ENCODE measurements at regions not wholly inside any gene's neighbourhood (a gene's known extent, or its start where the extent isn't known, plus 50 kb on each side); places are given as distances from the start of the nearest gene placed in this dataset.

DNA sequence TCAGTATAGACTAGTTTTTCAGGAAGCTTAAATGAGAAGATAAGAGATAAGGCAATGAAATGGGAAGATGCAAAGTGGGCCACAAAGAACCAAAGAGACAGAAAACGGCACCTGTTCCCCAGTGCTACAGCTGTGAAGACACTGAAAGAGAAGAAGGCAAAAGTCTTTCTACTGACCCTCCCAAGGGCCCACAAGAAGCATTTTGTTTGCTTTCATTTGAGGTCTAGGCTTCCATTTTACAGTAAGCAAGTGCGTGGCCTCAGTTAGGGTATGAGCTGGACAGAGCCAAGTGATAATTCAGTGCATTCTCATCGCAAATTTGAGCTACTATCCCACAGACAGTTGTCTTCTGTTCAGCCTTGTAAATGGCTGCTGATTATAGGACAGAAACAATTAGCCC, 53.4 kb upstream of the STK17B start:
- Histone ChIP-seq H3K27me3 (ENCODE audit: insufficient read depth, low read length) (no peaks in the 10 kb centered on the region), H3K4me3 (ENCODE audit: low read depth, low read length) (no peak overlapping the region), H3K4me1 (ENCODE audit: control insufficient read depth, insufficient read depth, low read length, unreplicated experiment) (peaks cover 20% of the 10 kb centered on the region), H3K27ac (ENCODE audit: low read depth, low read length) (no peak overlapping the region), H3K36me3 (ENCODE audit: insufficient read depth, low read length) (no peaks in the 10 kb centered on the region), H2AFZ (ENCODE audit: low read length, unreplicated experiment) (no peak overlapping the region), H3K79me2 (ENCODE audit: control insufficient read depth, insufficient read depth, low read length, unreplicated experiment) (no peaks in the 10 kb centered on the region)

DNA sequence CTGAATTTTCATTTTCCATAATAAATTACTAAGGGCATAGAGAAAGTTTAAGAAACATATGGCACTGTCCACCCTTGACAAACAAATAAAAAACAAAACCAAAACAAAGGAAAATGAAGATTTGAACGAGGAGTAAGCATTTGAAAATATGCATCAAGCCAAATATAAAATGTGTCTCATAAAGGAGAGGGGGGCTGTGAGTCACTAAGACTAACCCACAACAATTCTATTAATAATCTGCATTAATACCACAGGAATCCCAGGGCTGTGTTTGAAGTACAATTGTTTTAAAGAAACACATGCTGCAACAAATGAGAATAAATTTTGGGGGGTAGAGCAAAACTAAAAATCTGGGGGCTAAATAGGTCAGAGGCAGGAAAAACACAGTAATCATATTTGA, 53.8 kb upstream of the STK17B start:
- Histone ChIP-seq H3K4me3 (ENCODE audit: low read depth, low read length) (no peak overlapping the region), H3K27me3 (ENCODE audit: insufficient read depth, low read length) (no peaks in the 10 kb centered on the region), H3K27ac (ENCODE audit: low read depth, low read length) (no peak overlapping the region), H2AFZ (ENCODE audit: low read length, unreplicated experiment) (no peak overlapping the region), H3K79me2 (ENCODE audit: control insufficient read depth, insufficient read depth, low read length, unreplicated experiment) (no peaks in the 10 kb centered on the region), H3K36me3 (ENCODE audit: insufficient read depth, low read length) (no peaks in the 10 kb centered on the region), H3K4me1 (ENCODE audit: control insufficient read depth, insufficient read depth, low read length, unreplicated experiment) (peaks cover 20% of the 10 kb centered on the region)

DNA sequence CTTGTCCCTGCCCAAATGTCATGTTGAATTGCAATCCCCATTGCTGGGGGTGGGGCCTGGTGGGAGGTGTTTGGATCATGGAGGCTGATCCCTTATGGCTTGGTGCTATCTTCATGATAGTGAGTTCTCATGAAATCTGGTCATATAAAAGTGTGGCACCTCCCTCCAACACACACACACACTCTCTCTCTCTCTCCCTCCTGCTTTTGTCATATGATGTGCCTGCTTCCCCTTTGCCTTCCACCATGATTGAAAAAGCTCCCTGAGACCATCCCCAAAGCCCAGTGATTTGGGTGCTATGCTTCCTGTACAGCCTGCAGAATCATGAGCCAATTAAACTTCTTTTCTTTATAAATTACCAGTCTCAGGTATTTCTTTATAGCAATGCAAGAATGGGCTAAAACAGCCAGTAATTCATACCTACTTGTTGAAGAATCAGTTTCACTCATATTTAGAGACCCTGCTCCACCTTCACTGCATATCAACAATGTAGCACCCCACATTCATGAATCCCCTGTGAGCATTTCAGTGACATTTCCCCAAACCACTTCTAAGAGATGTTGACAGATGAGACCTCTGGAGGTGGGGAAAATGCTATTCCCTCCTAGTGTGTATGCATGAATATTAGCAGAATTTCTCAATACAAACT, 54.8 kb upstream of the STK17B start:
- H3K36me3 ChIP-seq (ENCODE audit: insufficient read depth, low read length): no peaks in the 10 kb centered on the region
- peaks cover 20% of the 10 kb centered on the region for H3K4me1 ChIP-seq (ENCODE audit: control insufficient read depth, insufficient read depth, low read length, unreplicated experiment)
- no peaks in the 10 kb centered on the region for H3K79me2 ChIP-seq (ENCODE audit: control insufficient read depth, insufficient read depth, low read length, unreplicated experiment)
- no peak overlapping the region for H3K27ac ChIP-seq (ENCODE audit: low read depth, low read length)
- H2AFZ ChIP-seq (ENCODE audit: low read length, unreplicated experiment): no peak overlapping the region
- H3K27me3 ChIP-seq (ENCODE audit: insufficient read depth, low read length): no peaks in the 10 kb centered on the region
- no peak overlapping the region for H3K4me3 ChIP-seq (ENCODE audit: low read depth, low read length)

DNA sequence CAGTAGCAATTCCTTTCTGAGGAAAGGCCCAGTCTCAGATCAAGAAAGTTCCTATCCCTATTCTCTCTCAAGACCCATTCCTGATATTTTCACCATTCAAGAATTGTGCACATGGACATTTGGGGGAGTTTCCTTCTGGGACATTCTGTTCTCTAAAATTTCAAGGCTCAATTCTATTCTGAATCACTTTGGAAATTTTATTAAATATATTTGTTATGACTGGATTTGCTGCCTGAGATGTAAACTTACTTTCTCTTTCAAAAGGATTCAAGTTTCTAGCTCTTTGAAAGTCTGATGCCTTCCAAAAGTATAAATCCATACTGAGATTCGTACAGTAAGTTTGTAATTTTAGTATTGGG, 55.3 kb upstream of the STK17B start:
- no peak overlapping the region for H3K4me3 ChIP-seq (ENCODE audit: low read depth, low read length)

DNA sequence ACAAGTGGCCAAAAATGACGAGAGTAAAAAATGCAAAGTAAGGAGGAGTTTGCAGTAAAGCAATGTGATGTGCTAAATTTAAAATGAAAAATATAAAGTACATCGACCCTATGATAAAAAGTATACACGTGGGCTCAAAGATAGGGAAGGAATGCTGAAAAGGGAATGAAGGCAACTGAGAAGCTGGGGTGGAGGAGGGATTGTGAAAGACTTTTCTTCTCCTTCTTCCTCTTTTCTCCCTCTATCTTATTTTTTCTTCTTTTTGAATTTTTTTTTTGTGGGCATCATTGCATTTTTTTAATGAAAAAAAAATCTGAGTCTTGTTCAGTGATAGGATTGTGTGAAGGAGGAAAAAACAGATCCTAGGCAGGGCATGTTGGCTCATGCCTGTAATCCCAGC, 57.6 kb upstream of the STK17B start:
- Histone ChIP-seq H3K27ac (ENCODE audit: low read depth, low read length) (no peak overlapping the region), H2AFZ (ENCODE audit: low read length, unreplicated experiment) (no peak overlapping the region), H3K27me3 (ENCODE audit: insufficient read depth, low read length) (no peaks in the 10 kb centered on the region)

More for the DNA sequence above, 55.3 kb upstream of the STK17B start:
- Histone ChIP-seq H3K27me3 (ENCODE audit: insufficient read depth, low read length) (no peaks in the 10 kb centered on the region), H2AFZ (ENCODE audit: low read length, unreplicated experiment) (no peak overlapping the region), H3K27ac (ENCODE audit: low read depth, low read length) (no peak overlapping the region), H3K79me2 (ENCODE audit: control insufficient read depth, insufficient read depth, low read length, unreplicated experiment) (no peaks in the 10 kb centered on the region), H3K4me1 (ENCODE audit: control insufficient read depth, insufficient read depth, low read length, unreplicated experiment) (peaks cover 20% of the 10 kb centered on the region), H3K36me3 (ENCODE audit: insufficient read depth, low read length) (no peaks in the 10 kb centered on the region)

DNA sequence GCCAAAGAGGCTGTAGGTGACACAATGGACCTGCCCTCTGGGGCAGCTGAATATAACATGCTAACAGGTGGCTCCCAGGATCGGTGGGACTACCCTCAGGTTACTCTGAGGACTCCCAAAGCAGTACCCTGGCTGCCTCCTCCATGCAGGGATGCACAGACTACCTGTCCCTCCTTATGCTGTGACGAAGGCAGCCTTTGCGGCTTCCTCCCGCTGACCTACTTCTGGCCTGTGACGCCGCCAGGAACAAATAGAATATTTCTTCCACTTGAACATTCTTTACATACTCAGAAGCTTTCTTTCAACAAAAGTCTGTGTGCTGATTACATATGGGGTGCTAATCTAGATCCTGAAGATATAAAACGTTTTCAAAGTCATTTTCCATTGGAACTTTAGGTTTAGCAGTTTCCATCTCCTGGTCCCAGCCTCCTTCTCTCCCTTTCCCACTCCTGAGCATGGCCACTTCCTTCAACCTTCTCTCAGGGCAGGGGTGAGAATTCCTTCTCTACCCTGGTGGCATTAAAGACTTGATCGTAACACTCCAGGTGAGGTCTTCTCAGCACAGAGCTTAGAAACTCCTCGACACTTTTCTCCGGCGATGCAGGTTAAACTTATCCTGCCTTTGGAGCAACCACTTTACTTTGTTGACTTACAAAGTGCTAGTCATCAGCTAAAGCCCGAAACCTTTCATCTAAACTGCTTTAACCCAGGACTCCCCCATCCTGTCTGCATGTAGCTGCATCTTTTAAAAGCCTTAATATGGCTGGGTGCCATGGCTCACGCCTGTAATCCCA, 58.9 kb upstream of the STK17B start:
- Histone ChIP-seq H2AFZ (ENCODE audit: low read length, unreplicated experiment) (no peak overlapping the region), H3K27me3 (ENCODE audit: insufficient read depth, low read length) (no peaks in the 10 kb centered on the region), H3K27ac (ENCODE audit: low read depth, low read length) (no peak overlapping the region), H3K36me3 (ENCODE audit: insufficient read depth, low read length) (no peaks in the 10 kb centered on the region), H3K79me2 (ENCODE audit: control insufficient read depth, insufficient read depth, low read length, unreplicated experiment) (no peaks in the 10 kb centered on the region), H3K4me3 (ENCODE audit: low read depth, low read length) (no peak overlapping the region), H3K4me1 (ENCODE audit: control insufficient read depth, insufficient read depth, low read length, unreplicated experiment) (peaks cover 40% of the 10 kb centered on the region)

More for the DNA sequence above, 57.6 kb upstream of the STK17B start:
- H3K36me3 ChIP-seq (ENCODE audit: insufficient read depth, low read length): no peaks in the 10 kb centered on the region
- H3K4me3 ChIP-seq (ENCODE audit: low read depth, low read length): no peak overlapping the region
- no peaks in the 10 kb centered on the region for H3K79me2 ChIP-seq (ENCODE audit: control insufficient read depth, insufficient read depth, low read length, unreplicated experiment)
- peaks cover 40% of the 10 kb centered on the region for H3K4me1 ChIP-seq (ENCODE audit: control insufficient read depth, insufficient read depth, low read length, unreplicated experiment)

DNA sequence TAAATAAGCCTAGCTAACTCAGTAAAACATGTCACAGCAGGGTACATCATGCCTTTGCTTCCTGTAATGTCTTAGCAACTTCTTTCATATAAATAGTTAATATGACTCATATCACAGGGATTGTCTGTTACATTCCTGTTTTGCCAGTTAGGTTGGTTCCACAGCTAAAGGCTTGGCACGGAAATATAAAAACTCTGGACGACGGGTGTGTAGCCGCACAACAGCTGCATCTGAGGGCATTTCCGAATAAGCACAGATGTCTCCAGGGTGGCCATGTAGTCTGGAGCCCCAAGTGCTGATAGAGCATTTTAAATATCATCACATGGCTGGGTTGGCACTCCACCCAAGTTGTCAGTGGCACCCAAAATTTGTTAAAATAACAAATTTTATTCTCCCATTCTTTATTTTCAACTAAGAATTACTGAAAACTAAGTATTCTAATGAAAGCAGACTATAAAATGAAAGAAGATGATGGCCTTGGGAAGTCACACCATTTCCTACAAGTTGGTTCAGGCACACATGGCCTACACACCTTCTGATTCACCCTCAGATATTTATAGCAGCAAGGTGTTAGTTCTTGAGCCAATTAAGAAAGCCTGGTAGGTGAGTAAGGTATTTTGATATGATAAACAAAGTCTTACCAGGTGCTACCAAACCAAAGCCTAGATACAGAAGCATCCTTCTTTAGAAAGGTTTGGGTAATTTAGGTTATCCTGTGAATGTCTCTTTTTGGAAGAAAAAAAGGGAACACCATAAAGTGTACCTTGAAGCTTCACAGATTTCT, 61.8 kb upstream of the STK17B start:
- no peaks in the 10 kb centered on the region for H3K36me3 ChIP-seq (ENCODE audit: insufficient read depth, low read length)
- H3K27ac ChIP-seq (ENCODE audit: low read depth, low read length): peak overlapping the region; percentile 92
- H3K79me2 ChIP-seq (ENCODE audit: control insufficient read depth, insufficient read depth, low read length, unreplicated experiment): no peaks in the 10 kb centered on the region
- H3K27me3 ChIP-seq (ENCODE audit: insufficient read depth, low read length): no peaks in the 10 kb centered on the region
- peaks cover 26% of the 10 kb centered on the region for H3K4me1 ChIP-seq (ENCODE audit: control insufficient read depth, insufficient read depth, low read length, unreplicated experiment)
- H3K4me3 ChIP-seq (ENCODE audit: low read depth, low read length): peak overlapping the region; percentile 42; the same call in 1 of the 2 replicates
- peak overlapping the region; percentile 75 for H2AFZ ChIP-seq (ENCODE audit: low read length, unreplicated experiment)

DNA sequence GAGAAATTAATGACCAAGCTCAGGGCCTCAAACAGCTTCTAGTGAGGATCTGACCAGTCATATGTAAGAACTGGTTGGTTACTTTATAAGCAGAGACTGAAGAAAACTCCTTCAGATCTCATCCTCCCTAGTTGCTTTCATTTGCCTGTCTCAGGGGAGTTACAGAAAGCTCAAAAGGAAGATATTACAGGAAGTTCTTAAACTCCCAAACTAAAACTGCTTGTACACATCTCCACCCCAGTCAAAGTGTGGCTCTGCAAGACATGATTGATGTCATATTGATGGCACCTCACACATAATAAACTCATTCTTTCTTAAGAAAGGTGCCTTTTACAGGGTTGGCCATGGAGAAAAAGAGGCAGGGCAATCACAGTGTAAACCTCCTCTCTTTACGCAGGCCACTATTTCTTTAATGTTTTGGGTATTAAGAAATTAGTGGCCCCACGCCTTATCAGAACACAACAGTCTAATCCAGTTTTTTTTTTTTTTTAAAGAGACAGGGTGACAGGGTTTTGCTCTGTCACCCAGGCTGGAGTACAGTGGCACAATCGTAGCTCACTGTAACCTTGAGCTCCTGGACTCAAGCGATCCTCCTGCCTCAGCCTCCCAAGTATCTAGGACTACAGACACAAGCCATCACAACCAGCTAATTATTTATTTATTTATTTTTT, 62.6 kb upstream of the STK17B start:
- peak overlapping the region; percentile 26 for H2AFZ ChIP-seq (ENCODE audit: low read length, unreplicated experiment)
- H3K27me3 ChIP-seq (ENCODE audit: insufficient read depth, low read length): no peaks in the 10 kb centered on the region
- no peaks in the 10 kb centered on the region for H3K36me3 ChIP-seq (ENCODE audit: insufficient read depth, low read length)
- H3K79me2 ChIP-seq (ENCODE audit: control insufficient read depth, insufficient read depth, low read length, unreplicated experiment): no peaks in the 10 kb centered on the region
- peak overlapping the region; percentile 92 for H3K27ac ChIP-seq (ENCODE audit: low read depth, low read length)
- H3K4me3 ChIP-seq (ENCODE audit: low read depth, low read length): peak overlapping the region; percentile 38; the same call in 1 of the 2 replicates
- peaks cover 32% of the 10 kb centered on the region for H3K4me1 ChIP-seq (ENCODE audit: control insufficient read depth, insufficient read depth, low read length, unreplicated experiment)

DNA sequence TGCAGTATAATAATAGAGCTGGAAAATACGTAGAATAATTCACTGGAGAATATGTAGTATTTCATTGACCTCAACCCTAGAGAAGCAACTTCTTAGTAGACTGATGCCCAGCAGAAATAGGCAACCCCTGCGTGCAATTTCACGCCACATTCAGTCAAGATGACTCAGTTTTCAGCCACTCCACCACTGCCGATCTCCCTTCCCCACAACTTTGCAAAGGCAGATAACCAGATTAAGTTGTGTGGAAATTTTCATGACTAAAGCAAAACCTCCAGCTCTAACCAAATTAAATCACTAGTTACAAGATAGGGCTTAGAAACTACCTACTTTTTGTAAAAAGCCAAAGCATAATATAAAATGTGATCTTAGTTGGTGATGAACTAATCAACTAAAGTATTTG, 63.3 kb upstream of the STK17B start:
- H3K27ac ChIP-seq (ENCODE audit: low read depth, low read length): peak overlapping the region; percentile 92; the same call in 1 of the 2 replicates
- H2AFZ ChIP-seq (ENCODE audit: low read length, unreplicated experiment): no peak overlapping the region
- H3K4me3 ChIP-seq (ENCODE audit: low read depth, low read length): no peak overlapping the region

DNA sequence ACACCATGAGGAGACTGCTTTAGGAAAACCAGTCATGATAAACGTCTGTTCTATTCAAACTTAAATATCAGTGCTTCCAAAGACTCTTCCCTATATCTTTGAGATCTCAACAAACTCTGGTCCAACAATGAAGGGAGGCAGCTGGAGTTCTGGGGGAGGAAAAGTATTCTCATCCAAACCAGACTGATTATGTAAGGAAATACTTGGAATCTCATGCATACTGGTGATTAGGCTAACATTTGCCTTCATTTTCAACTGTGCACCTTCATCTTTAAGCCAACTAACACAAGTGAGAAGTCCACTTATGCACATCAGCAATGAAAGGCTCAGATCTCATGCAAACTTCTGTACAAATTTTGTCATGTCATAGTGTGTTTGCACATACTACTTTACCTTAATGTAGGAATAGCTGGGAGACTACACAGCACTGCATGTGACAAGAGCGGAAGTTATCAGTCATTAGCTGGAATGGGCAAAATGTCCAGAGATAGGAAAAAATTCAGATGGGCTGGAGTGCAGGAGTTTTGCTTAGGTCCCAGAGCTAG, 67.5 kb upstream of the STK17B start:
- Histone ChIP-seq H3K36me3 (ENCODE audit: insufficient read depth, low read length) (no peaks in the 10 kb centered on the region), H3K4me3 (ENCODE audit: low read depth, low read length) (no peak overlapping the region), H3K79me2 (ENCODE audit: control insufficient read depth, insufficient read depth, low read length, unreplicated experiment) (no peaks in the 10 kb centered on the region), H3K4me1 (ENCODE audit: control insufficient read depth, insufficient read depth, low read length, unreplicated experiment) (peaks cover 32% of the 10 kb centered on the region), H3K27ac (ENCODE audit: low read depth, low read length) (peak overlapping the region; percentile 91), H3K27me3 (ENCODE audit: insufficient read depth, low read length) (no peaks in the 10 kb centered on the region), H2AFZ (ENCODE audit: low read length, unreplicated experiment) (no peak overlapping the region)

More for the DNA sequence above, 63.3 kb upstream of the STK17B start:
- peaks cover 39% of the 10 kb centered on the region for H3K4me1 ChIP-seq (ENCODE audit: control insufficient read depth, insufficient read depth, low read length, unreplicated experiment)
- H3K36me3 ChIP-seq (ENCODE audit: insufficient read depth, low read length): no peaks in the 10 kb centered on the region
- H3K27me3 ChIP-seq (ENCODE audit: insufficient read depth, low read length): no peaks in the 10 kb centered on the region
- no peaks in the 10 kb centered on the region for H3K79me2 ChIP-seq (ENCODE audit: control insufficient read depth, insufficient read depth, low read length, unreplicated experiment)

Data from ACC112 (cell line).